ENCODE measurements at regions not wholly inside any gene's neighbourhood (a gene's known extent, or its start where the extent isn't known, plus 50 kb on each side); places are given as distances from the start of the nearest gene placed in this dataset.
A peak's percentile ranks its signal among the peaks of the same experiment; 100 is the strongest.

- Mint-ChIP-seq H3K27ac (no peak overlapping the region), H3K36me3 (ENCODE audit: low read depth) (no peaks in the 10 kb centered on the region), H3K9me3 (no peaks in the 10 kb centered on the region), H3K4me1 (no peaks in the 10 kb centered on the region), H3K4me3 (no peak overlapping the region), H3K27me3 (no peaks in the 10 kb centered on the region)
- DNase-seq: no peak
- intact Hi-C loops (cut with micrococcal nuclease): no loop called here
Observed at GRCh38 chr3:144102421-144102820, 130.8 kb downstream of the DIPK2A start.

- Mint-ChIP-seq H3K4me3 (no peak overlapping the region), H3K9me3 (no peaks in the 10 kb centered on the region), H3K4me1 (no peaks in the 10 kb centered on the region), H3K27me3 (no peaks in the 10 kb centered on the region), H3K36me3 (ENCODE audit: low read depth) (no peaks in the 10 kb centered on the region), H3K27ac (no peak overlapping the region)
- DNase-seq: no peak
- intact Hi-C loops (cut with micrococcal nuclease): no loop called here
Observed at GRCh38 chr3:144104186-144104585, 132.6 kb downstream of the DIPK2A start.

GRCh38 chr3:144104679-144105078, 133.1 kb downstream of the DIPK2A start:
- no peaks in the 10 kb centered on the region for H3K4me1 Mint-ChIP-seq
- H3K27ac Mint-ChIP-seq: no peak overlapping the region
- H3K4me3 Mint-ChIP-seq: no peak overlapping the region
- no peak for DNase-seq
- no peaks in the 10 kb centered on the region for H3K27me3 Mint-ChIP-seq
- intact Hi-C loops (cut with micrococcal nuclease): no loop called here
- no peaks in the 10 kb centered on the region for H3K9me3 Mint-ChIP-seq
- no peaks in the 10 kb centered on the region for H3K36me3 Mint-ChIP-seq (ENCODE audit: low read depth)

- Mint-ChIP-seq H3K9me3 (no peaks in the 10 kb centered on the region), H3K27me3 (no peaks in the 10 kb centered on the region), H3K36me3 (ENCODE audit: low read depth) (no peaks in the 10 kb centered on the region), H3K4me3 (no peak overlapping the region), H3K27ac (no peak overlapping the region), H3K4me1 (peaks cover 2% of the 10 kb centered on the region)
- DNase-seq: no peak
- intact Hi-C loops (cut with micrococcal nuclease): no loop called here
Observed at GRCh38 chr3:144105542-144105941, 133.9 kb downstream of the DIPK2A start.

- Mint-ChIP-seq H3K4me1 (peaks cover 2% of the 10 kb centered on the region), H3K9me3 (no peaks in the 10 kb centered on the region)
- intact Hi-C loops (cut with micrococcal nuclease): no loop called here
Observed at GRCh38 chr3:144106970-144107369, 135.3 kb downstream of the DIPK2A start.

GRCh38 chr3:144107923-144108322, 136.3 kb downstream of the DIPK2A start:
- peaks cover 2% of the 10 kb centered on the region for H3K4me1 Mint-ChIP-seq
- DNase-seq: no peak
- intact Hi-C loops (cut with micrococcal nuclease): no loop called here
- H3K36me3 Mint-ChIP-seq (ENCODE audit: low read depth): no peaks in the 10 kb centered on the region
- no peaks in the 10 kb centered on the region for H3K9me3 Mint-ChIP-seq
- H3K27ac Mint-ChIP-seq: no peak overlapping the region
- no peak overlapping the region for H3K4me3 Mint-ChIP-seq
- peaks cover 4% of the 10 kb centered on the region for H3K27me3 Mint-ChIP-seq

More at GRCh38 chr3:144106970-144107369, 135.3 kb downstream of the DIPK2A start:
- no peaks in the 10 kb centered on the region for H3K36me3 Mint-ChIP-seq (ENCODE audit: low read depth)
- H3K4me3 Mint-ChIP-seq: no peak overlapping the region
- no peaks in the 10 kb centered on the region for H3K27me3 Mint-ChIP-seq
- no peak for DNase-seq
- H3K27ac Mint-ChIP-seq: no peak overlapping the region

GRCh38 chr3:144109944-144110343, 138.3 kb downstream of the DIPK2A start:
- no peak for DNase-seq
- no peaks in the 10 kb centered on the region for H3K36me3 Mint-ChIP-seq (ENCODE audit: low read depth)
- peaks cover 2% of the 10 kb centered on the region for H3K4me1 Mint-ChIP-seq
- peaks cover 4% of the 10 kb centered on the region for H3K27me3 Mint-ChIP-seq
- H3K4me3 Mint-ChIP-seq: no peak overlapping the region
- H3K9me3 Mint-ChIP-seq: no peaks in the 10 kb centered on the region
- intact Hi-C loops (cut with micrococcal nuclease): no loop called here
- no peak overlapping the region for H3K27ac Mint-ChIP-seq

- peaks cover 2% of the 10 kb centered on the region for H3K4me1 Mint-ChIP-seq
- intact Hi-C loops (cut with micrococcal nuclease): no loop called here
- H3K9me3 Mint-ChIP-seq: no peaks in the 10 kb centered on the region
- H3K27ac Mint-ChIP-seq: no peak overlapping the region
- no peak overlapping the region for H3K4me3 Mint-ChIP-seq
- no peak for DNase-seq
- H3K27me3 Mint-ChIP-seq: peaks cover 4% of the 10 kb centered on the region
- H3K36me3 Mint-ChIP-seq (ENCODE audit: low read depth): no peaks in the 10 kb centered on the region
Observed at GRCh38 chr3:144112036-144112435, 140.4 kb downstream of the DIPK2A start.

GRCh38 chr3:144112437-144112836, 140.8 kb downstream of the DIPK2A start:
- Mint-ChIP-seq H3K36me3 (ENCODE audit: low read depth) (no peaks in the 10 kb centered on the region), H3K27ac (no peak overlapping the region), H3K27me3 (peaks cover 4% of the 10 kb centered on the region), H3K4me3 (no peak overlapping the region), H3K4me1 (peaks cover 2% of the 10 kb centered on the region), H3K9me3 (no peaks in the 10 kb centered on the region)
- intact Hi-C loops (cut with micrococcal nuclease): no loop called here
- DNase-seq: no peak

- Mint-ChIP-seq H3K9me3 (no peaks in the 10 kb centered on the region), H3K4me3 (no peak overlapping the region), H3K27ac (no peak overlapping the region), H3K4me1 (peaks cover 2% of the 10 kb centered on the region), H3K27me3 (peaks cover 4% of the 10 kb centered on the region), H3K36me3 (ENCODE audit: low read depth) (no peaks in the 10 kb centered on the region)
- DNase-seq: peak; percentile 12
- intact Hi-C loops (cut with micrococcal nuclease): no loop called here
Observed at GRCh38 chr3:144114767-144115166, 143.1 kb downstream of the DIPK2A start.

GRCh38 chr3:144119633-144120032, 148.0 kb downstream of the DIPK2A start:
- Mint-ChIP-seq H3K9me3 (no peaks in the 10 kb centered on the region), H3K27me3 (no peaks in the 10 kb centered on the region), H3K36me3 (ENCODE audit: low read depth) (no peaks in the 10 kb centered on the region), H3K4me1 (no peaks in the 10 kb centered on the region), H3K27ac (no peak overlapping the region), H3K4me3 (no peak overlapping the region)
- DNase-seq: peak; percentile 9
- intact Hi-C loops (cut with micrococcal nuclease): no loop called here

GRCh38 chr3:144121661-144122060, 150.0 kb downstream of the DIPK2A start:
- no peaks in the 10 kb centered on the region for H3K9me3 Mint-ChIP-seq
- intact Hi-C loops (cut with micrococcal nuclease): no loop called here
- no peaks in the 10 kb centered on the region for H3K4me1 Mint-ChIP-seq
- no peak for DNase-seq
- no peaks in the 10 kb centered on the region for H3K27me3 Mint-ChIP-seq
- no peak overlapping the region for H3K4me3 Mint-ChIP-seq
- H3K27ac Mint-ChIP-seq: no peak overlapping the region
- no peaks in the 10 kb centered on the region for H3K36me3 Mint-ChIP-seq (ENCODE audit: low read depth)

- H3K27ac Mint-ChIP-seq: no peak overlapping the region
- H3K36me3 Mint-ChIP-seq (ENCODE audit: low read depth): no peaks in the 10 kb centered on the region
- H3K4me3 Mint-ChIP-seq: no peak overlapping the region
- no peak for DNase-seq
- H3K9me3 Mint-ChIP-seq: no peaks in the 10 kb centered on the region
- H3K4me1 Mint-ChIP-seq: no peaks in the 10 kb centered on the region
- no peaks in the 10 kb centered on the region for H3K27me3 Mint-ChIP-seq
- intact Hi-C loops (cut with micrococcal nuclease): no loop called here
Observed at GRCh38 chr3:144127014-144127413, 155.4 kb downstream of the DIPK2A start.

- DNase-seq: no peak
- H3K27me3 Mint-ChIP-seq: no peaks in the 10 kb centered on the region
- no peak overlapping the region for H3K4me3 Mint-ChIP-seq
- no peaks in the 10 kb centered on the region for H3K36me3 Mint-ChIP-seq (ENCODE audit: low read depth)
- no peak overlapping the region for H3K27ac Mint-ChIP-seq
- no peaks in the 10 kb centered on the region for H3K4me1 Mint-ChIP-seq
- H3K9me3 Mint-ChIP-seq: no peaks in the 10 kb centered on the region
- intact Hi-C loops (cut with micrococcal nuclease): no loop called here
Observed at GRCh38 chr3:144127700-144128099, 156.1 kb downstream of the DIPK2A start.

GRCh38 chr3:144128108-144128892, 156.7 kb downstream of the DIPK2A start:
- Mint-ChIP-seq H3K27me3 (no peaks in the 10 kb centered on the region), H3K4me1 (no peaks in the 10 kb centered on the region), H3K27ac (no peak overlapping the region), H3K4me3 (no peak overlapping the region), H3K36me3 (ENCODE audit: low read depth) (no peaks in the 10 kb centered on the region), H3K9me3 (no peaks in the 10 kb centered on the region)
- intact Hi-C loops (cut with micrococcal nuclease): no loop called here
- DNase-seq: peak; percentile 34
